Ascending aorta (tissue), 2 donors: ENCODE measurements at regions not wholly inside any gene's neighbourhood (a gene's known extent, or its start where the extent isn't known, plus 50 kb on each side); places are given as distances from the start of the nearest gene placed in this dataset.

Experiments used
- DNase-seq, 2 donors: peaks; one replicate each; pipeline ENCODE4 v3.0.0-alpha.2; 2019; ENCODE audit warnings: low spot score in 2 of 2
- H3K27ac ChIP-seq, 2 donors: fragments of 200-600 bp; sonication (generic); one replicate each; pipeline ENCODE4 v1.5.1; 2016 to 2017; ENCODE audit warnings: mild to moderate bottlenecking in 1 of 2
- H3K27me3 ChIP-seq: fragments of 200-600 bp; sonication (generic); one replicate; pipeline ENCODE4 v1.5.1; 2017
- H3K36me3 ChIP-seq, 2 donors: fragments of 200-600 bp; sonication (generic); one replicate each; pipeline ENCODE4 v1.5.1; 2016
- H3K4me1 ChIP-seq, 2 donors: fragments of 200-600 bp; sonication (generic); one replicate each; pipeline ENCODE4 v1.5.1; 2016 to 2017; ENCODE audit warnings: mild to moderate bottlenecking in 1 of 2
- H3K4me3 ChIP-seq, 2 donors: fragments of 200-600 bp; sonication (generic); one replicate each; pipeline ENCODE4 v1.5.1; 2016 to 2017; ENCODE audit warnings: mild to moderate bottlenecking in 1 of 2
- H3K9me3 ChIP-seq, 2 donors: fragments of 200-600 bp; sonication (generic); one replicate each; pipeline ENCODE4 v1.5.1; 2016
- intact Hi-C: fragments of 100-400 bp; cut with DNase I; formaldehyde crosslinking; loops from one replicate; pipeline ENCODE4 v1.15.1; 2023
- TF ChIP-seq, protein P1 (sequence below), 3 experiments: fragments of 200-600 bp in 2 of 3; fragments of 450-650 bp in 1 of 3; sonication (generic) in 2 of 3; IDR thresholded peaks; one replicate each; pipeline ENCODE4 v1.5.1; 2016 to 2019; ENCODE audit warnings: antibody characterized with exemption in 3 of 3, mild to moderate bottlenecking in 1 of 3, moderate library complexity in 1 of 3

DNA sequence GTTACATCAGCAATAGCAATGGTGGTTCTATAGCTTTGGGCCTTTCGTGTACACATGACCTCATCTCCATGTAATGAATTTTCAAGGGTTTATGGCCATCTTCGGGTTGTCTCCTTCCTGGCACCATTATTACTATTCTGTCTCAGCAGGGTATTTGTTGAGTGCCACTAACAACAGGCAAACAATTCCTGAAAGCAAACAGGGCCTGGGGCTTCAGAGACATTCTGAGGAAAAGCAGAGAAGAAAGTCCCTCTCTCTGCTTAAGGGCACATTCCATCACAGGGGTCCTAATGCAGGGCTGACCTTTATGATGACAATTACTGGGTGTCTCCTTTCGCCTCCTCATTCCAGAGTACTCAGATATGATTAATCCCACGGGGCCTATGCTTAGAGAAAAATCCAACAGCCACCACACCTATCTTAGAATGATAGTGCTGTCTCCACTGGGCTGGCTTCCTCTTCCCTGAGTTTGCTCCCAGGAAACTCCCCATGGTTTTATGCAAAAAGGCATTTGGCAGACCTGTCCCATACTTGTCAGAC is 540.2 kb upstream of the ZNF462 start:
- no peaks in the 10 kb centered on the region for H3K27me3 ChIP-seq
- intact Hi-C loops = no loop called here
- no peak for DNase-seq
- H3K4me1 ChIP-seq = no peaks in the 10 kb centered on the region
- H3K27ac ChIP-seq = no peak overlapping the region
- H3K9me3 ChIP-seq = no peaks in the 10 kb centered on the region
- H3K36me3 ChIP-seq = no peaks in the 10 kb centered on the region
- TF ChIP-seq, protein P1, sequence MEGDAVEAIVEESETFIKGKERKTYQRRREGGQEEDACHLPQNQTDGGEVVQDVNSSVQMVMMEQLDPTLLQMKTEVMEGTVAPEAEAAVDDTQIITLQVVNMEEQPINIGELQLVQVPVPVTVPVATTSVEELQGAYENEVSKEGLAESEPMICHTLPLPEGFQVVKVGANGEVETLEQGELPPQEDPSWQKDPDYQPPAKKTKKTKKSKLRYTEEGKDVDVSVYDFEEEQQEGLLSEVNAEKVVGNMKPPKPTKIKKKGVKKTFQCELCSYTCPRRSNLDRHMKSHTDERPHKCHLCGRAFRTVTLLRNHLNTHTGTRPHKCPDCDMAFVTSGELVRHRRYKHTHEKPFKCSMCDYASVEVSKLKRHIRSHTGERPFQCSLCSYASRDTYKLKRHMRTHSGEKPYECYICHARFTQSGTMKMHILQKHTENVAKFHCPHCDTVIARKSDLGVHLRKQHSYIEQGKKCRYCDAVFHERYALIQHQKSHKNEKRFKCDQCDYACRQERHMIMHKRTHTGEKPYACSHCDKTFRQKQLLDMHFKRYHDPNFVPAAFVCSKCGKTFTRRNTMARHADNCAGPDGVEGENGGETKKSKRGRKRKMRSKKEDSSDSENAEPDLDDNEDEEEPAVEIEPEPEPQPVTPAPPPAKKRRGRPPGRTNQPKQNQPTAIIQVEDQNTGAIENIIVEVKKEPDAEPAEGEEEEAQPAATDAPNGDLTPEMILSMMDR (IDR thresholded peaks at IDR 0.05) = no peak
- H3K4me3 ChIP-seq = no peak overlapping the region

DNA sequence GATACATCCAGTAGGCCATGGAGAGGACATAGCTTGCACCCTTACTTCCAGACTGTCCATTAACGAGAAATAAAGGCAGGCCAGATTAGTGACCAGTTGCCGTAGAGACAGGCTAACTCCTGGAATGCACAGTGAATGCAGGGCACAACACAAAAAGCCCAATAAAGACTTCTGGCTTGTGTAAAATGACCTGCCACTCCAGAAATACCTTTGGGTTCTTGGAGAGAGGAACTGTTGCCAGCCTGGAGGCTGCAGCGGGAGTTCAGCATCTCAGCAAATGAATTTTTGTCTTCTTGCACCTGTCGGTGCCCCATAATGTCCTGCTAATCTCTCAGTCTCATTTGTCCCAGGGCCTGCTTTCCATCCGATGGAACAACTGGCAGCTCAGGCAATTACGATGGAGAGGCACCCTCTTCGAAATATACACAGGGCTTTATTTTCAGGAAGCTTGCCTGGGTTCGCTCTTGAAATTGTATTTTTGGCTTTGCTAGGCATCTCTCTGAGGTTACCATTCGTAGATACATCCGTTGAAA is 538.8 kb upstream of the ZNF462 start:
- no peaks in the 10 kb centered on the region for H3K27me3 ChIP-seq
- intact Hi-C loops = no loop called here
- no peaks in the 10 kb centered on the region for H3K4me1 ChIP-seq
- TF ChIP-seq, protein P1 (IDR thresholded peaks at IDR 0.05) = no peak
- no peaks in the 10 kb centered on the region for H3K36me3 ChIP-seq
- DNase-seq = no peak
- no peak overlapping the region for H3K27ac ChIP-seq
- H3K4me3 ChIP-seq = no peak overlapping the region
- no peaks in the 10 kb centered on the region for H3K9me3 ChIP-seq

DNA sequence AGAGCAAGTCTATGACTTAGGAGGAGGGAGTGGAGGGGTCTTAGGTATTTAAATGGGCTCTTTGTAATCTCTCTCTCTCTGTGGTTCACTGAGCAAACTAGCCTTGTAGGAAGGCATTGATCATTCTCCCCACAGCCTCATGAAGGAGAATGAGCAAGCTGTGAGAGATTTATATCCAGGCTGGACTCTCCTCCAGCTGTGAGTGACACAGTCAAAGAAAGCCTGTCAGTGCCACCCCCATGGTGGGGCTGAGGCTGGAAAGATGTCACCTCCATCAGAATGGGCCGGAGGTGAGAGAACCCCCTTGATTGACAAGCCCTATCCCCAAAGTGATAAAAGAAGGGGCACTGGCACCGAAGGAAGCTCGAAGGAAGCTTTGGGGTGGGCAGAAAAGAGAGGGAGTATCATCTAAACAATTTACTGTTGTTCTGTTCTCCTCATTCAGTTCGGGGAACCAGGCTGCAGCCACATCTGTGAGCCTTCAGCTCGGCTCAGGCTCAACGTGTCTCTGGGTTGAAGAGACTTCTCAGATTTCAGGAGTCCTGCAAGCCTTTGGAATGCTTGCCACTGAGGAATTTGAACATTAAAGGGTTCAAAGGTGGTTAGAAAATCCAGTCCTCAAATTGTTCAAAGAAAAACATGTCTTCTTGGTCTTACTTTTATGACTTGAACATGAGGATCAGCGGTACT is 538.2 kb upstream of the ZNF462 start:
- H3K9me3 ChIP-seq = no peaks in the 10 kb centered on the region
- no peaks in the 10 kb centered on the region for H3K36me3 ChIP-seq
- H3K27ac ChIP-seq = no peak overlapping the region
- intact Hi-C loops = no loop called here
- TF ChIP-seq, protein P1 (IDR thresholded peaks at IDR 0.05) = no peak
- no peaks in the 10 kb centered on the region for H3K27me3 ChIP-seq
- no peaks in the 10 kb centered on the region for H3K4me1 ChIP-seq
- no peak for DNase-seq
- no peak overlapping the region for H3K4me3 ChIP-seq

DNA sequence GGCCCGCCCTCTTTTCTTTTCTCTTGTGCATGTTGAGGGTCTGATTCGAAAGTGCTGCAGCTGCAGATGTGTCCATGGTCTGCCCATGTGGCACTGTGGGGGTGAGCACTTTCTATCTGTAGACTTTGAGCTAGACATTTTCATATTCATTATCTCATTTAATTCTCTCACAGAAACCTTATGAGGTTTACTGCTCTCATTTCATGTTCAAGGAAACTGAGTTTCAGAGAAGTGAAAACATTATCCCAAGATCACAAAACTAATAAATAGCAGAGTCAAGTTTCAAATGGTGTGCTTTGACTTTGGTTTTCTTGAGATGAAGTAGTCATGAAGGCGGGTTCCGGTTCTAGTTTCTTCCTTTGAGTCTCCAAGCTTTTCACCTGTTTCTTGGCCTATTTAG is 536.5 kb upstream of the ZNF462 start:
- no peak overlapping the region for H3K4me3 ChIP-seq
- no peaks in the 10 kb centered on the region for H3K27me3 ChIP-seq
- DNase-seq = no peak
- TF ChIP-seq, protein P1 (IDR thresholded peaks at IDR 0.05) = no peak
- no peaks in the 10 kb centered on the region for H3K4me1 ChIP-seq
- intact Hi-C loops = no loop called here
- no peaks in the 10 kb centered on the region for H3K9me3 ChIP-seq
- H3K27ac ChIP-seq = no peak overlapping the region
- no peaks in the 10 kb centered on the region for H3K36me3 ChIP-seq

DNA sequence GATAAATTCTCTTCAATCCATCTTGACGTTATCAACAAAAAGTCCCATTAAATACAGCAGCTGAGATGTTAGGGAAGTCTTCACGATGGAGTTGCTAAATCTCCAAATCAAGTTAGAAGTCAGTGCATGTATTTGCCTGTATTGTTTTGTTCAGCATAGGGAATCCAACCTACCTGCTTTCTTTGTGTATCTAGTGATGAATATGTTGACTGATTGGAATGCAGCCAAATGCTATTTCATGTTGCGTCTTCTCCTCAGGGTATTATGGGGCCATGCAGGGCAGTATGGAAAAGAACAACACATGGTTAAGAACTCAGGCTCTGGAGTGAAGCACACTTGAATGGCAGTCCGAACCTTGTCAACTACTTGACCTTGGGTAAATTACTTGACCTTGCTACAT is 529.5 kb upstream of the ZNF462 start:
- TF ChIP-seq, protein P1 (IDR thresholded peaks at IDR 0.05) = no peak
- Histone ChIP-seq H3K9me3 (no peaks in the 10 kb centered on the region), H3K4me3 (no peak overlapping the region), H3K36me3 (no peaks in the 10 kb centered on the region), H3K27me3 (no peaks in the 10 kb centered on the region), H3K27ac (no peak overlapping the region), H3K4me1 (no peaks in the 10 kb centered on the region)
- intact Hi-C loops = no loop called here
- no peak for DNase-seq
